Chondrocyte (in vitro differentiated cells): ENCODE measurements at regions not wholly inside any gene's neighbourhood (a gene's known extent, or its start where the extent isn't known, plus 50 kb on each side); places are given as distances from the start of the nearest gene placed in this dataset.
A peak's percentile ranks its signal among the peaks of the same experiment; 100 is the strongest.

Experiments used
- DNase-seq: peaks from one replicate; pipeline ENCODE4 v3.0.0; 2021; ENCODE audit warnings: mixed read lengths, low spot score
- H3K27ac Mint-ChIP-seq: one replicate; pipeline ENCODE4 v1.8.0; 2021; ENCODE audit warnings: mild to moderate bottlenecking, moderate library complexity, mixed read lengths; ENCODE audit not compliant: unreplicated experiment
- H3K27me3 Mint-ChIP-seq: 2 replicates; pipeline ENCODE4 v1.8.0; 2021; ENCODE audit warnings: low read depth, mixed read lengths
- H3K36me3 Mint-ChIP-seq: 2 replicates; pipeline ENCODE4 v1.8.0; 2021; ENCODE audit warnings: low read depth, mixed read lengths
- H3K4me1 Mint-ChIP-seq: 2 replicates; pipeline ENCODE4 v1.8.0; 2021; ENCODE audit warnings: low read depth, mild to moderate bottlenecking, mixed read lengths
- H3K4me3 Mint-ChIP-seq: one replicate; pipeline ENCODE4 v1.8.0; 2021; ENCODE audit warnings: mild to moderate bottlenecking, moderate library complexity, mixed read lengths; ENCODE audit not compliant: unreplicated experiment
- H3K9me3 Mint-ChIP-seq: 2 replicates; pipeline ENCODE4 v1.8.0; 2021; ENCODE audit warnings: low read depth, mixed read lengths
- CTCF ChIP-seq: fragments of 200-600 bp; sonication (generic); IDR thresholded peaks from 2 replicates; pipeline ENCODE4 v1.5.0; 2021; ENCODE audit warnings: antibody characterized with exemption, mild to moderate bottlenecking, moderate library complexity

DNA sequence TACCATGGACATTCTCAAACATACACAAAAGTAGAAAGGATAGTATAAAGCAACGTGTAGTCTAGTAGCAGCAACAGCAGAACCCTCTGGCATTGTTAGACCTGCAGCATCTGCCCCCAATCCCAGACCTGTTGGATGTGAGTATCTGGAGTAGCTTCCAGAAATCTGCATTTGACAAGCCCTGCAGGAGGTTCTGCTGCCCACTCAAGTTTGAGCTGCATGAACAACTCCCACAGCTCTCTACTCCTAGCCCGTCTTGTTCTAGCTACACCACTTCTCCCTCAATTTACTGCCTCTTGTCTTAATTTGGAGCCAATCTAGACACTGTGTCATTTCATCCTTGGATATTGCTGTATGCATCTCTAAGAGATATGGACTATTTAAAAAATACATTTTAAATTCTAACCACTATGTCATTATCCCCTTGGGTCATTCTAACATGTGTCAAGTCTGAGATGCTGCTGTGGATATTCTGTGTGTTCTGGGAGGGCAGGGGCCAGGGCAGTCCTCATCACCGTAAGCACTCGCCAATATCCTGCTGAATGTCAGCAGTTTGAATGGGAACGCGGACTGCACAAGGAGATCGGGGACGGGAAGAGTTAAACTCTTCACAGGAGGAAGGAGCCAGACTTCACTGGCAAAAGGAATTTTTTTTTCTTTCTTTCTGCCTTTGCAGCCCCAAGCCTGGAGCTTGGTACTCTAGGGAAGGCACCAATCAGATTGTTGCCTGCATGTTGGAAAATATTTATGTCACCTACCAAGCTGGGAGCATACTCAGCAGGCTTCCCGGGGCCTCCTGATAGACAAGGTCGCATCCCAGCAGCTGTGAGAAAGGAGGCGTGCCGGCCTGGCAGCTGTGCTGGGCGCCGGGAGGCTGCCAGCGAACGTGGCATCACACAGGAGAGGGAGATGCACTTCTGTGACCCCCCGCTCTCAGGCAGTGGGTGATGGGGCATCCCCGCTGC is 429.0 kb downstream of the MIAT start:
- TF ChIP-seq CTCF, result no peak
- DNase-seq, result no peak
- Mint-ChIP-seq H3K36me3 (peaks cover 5% of the 10 kb centered on the region), H3K4me3 (no peak overlapping the region), H3K4me1 (peaks cover 15% of the 10 kb centered on the region), H3K27me3 (no peaks in the 10 kb centered on the region), H3K27ac (peak overlapping the region; percentile 30), H3K9me3 (peaks cover 8% of the 10 kb centered on the region)

DNA sequence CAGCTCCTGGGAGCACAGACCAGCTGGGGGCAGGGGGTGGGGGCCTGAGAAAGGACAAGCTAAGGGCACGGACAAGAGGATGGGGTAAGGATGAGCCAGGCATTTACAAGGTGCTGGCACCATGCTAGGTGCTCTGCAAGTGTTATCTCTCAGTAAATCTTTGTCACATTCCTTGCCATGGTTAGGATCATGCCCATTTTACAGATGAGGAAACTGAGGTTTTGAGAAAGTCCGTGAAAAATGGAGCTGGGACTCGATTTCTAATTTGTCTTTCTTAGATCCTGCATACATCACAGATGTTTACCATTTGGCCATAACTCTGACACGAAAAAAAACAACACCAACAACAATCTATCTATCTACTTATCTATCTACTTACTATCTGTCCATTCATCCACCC is 429.7 kb downstream of the MIAT start:
- Mint-ChIP-seq H3K4me1 (peaks cover 15% of the 10 kb centered on the region), H3K9me3 (peaks cover 8% of the 10 kb centered on the region), H3K36me3 (peaks cover 5% of the 10 kb centered on the region), H3K27me3 (no peaks in the 10 kb centered on the region), H3K27ac (no peak overlapping the region), H3K4me3 (no peak overlapping the region)
- no peak for DNase-seq
- no peak for TF ChIP-seq CTCF

GRCh38 chr22:27088026-27088425 is 430.6 kb downstream of the MIAT start:
- Mint-ChIP-seq H3K36me3 (peaks cover 5% of the 10 kb centered on the region), H3K9me3 (peaks cover 8% of the 10 kb centered on the region), H3K4me1 (peaks cover 15% of the 10 kb centered on the region), H3K27me3 (no peaks in the 10 kb centered on the region), H3K27ac (no peak overlapping the region), H3K4me3 (no peak overlapping the region)
- no peak for TF ChIP-seq CTCF
- DNase-seq, result no peak

DNA sequence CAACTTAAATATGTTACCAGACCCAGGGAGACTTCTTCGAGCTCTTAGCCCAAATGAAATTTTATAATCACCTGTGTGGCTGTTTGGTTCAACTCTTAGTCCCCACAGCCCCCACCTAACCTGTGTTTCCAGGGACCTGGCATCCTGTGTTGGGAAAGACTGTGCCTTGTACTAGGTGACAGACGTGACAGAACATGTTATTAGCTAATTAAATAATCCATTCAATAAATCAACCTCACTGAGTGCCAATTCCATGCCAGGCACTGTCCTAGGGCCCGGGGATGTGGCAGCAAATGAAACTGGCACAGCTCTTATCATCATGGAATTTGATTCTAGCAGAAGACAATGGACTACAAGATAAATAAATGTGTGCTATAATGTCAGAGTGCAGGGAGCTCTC is 431.9 kb downstream of the MIAT start:
- DNase-seq, result no peak
- Mint-ChIP-seq H3K9me3 (peaks cover 8% of the 10 kb centered on the region), H3K4me3 (no peak overlapping the region), H3K4me1 (peaks cover 15% of the 10 kb centered on the region), H3K36me3 (peaks cover 5% of the 10 kb centered on the region), H3K27ac (no peak overlapping the region), H3K27me3 (no peaks in the 10 kb centered on the region)
- TF ChIP-seq CTCF, result no peak

DNA sequence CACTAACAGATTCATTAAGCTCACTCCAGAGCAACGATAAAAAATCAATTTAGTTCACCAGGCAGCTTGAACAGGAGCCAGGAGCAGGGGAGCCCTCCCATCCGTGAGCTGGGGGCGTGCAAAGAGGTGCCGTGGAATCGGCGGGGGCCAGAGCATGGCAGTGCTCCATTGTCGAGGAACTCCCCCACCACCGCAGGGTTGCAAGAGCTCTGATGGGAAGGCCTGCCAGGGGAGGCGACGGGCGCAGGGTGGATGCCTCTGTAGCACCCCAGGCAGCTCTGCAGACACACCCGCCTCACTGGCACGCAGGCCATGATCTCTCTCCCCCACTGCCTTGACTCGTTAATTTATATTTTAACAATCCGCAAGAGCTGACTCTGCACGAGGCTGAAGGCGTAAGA is 433.2 kb downstream of the MIAT start:
- no peak for TF ChIP-seq CTCF
- Mint-ChIP-seq H3K4me3 (no peak overlapping the region), H3K36me3 (peaks cover 5% of the 10 kb centered on the region), H3K27me3 (no peaks in the 10 kb centered on the region), H3K9me3 (peaks cover 8% of the 10 kb centered on the region), H3K4me1 (peaks cover 15% of the 10 kb centered on the region), H3K27ac (no peak overlapping the region)
- DNase-seq, result no peak
